HG03354 (cell line): ENCODE measurements at regions not wholly inside any gene's neighbourhood (a gene's known extent, or its start where the extent isn't known, plus 50 kb on each side); places are given as distances from the start of the nearest gene placed in this dataset.
"Not testable (repeated sequence)": the region's sequence is repeated elsewhere in the genome, so short reads cannot be mapped to it uniquely, and the experiment has no call there.

Experiments
- ATAC-seq: cut with Tn5 transposase; IDR thresholded peaks from one replicate; pipeline ENCODE4 v1.9.1; 2021; ENCODE audit warnings: mild to moderate bottlenecking; ENCODE audit not compliant: unreplicated experiment, poor library complexity, severe bottlenecking

DNA sequence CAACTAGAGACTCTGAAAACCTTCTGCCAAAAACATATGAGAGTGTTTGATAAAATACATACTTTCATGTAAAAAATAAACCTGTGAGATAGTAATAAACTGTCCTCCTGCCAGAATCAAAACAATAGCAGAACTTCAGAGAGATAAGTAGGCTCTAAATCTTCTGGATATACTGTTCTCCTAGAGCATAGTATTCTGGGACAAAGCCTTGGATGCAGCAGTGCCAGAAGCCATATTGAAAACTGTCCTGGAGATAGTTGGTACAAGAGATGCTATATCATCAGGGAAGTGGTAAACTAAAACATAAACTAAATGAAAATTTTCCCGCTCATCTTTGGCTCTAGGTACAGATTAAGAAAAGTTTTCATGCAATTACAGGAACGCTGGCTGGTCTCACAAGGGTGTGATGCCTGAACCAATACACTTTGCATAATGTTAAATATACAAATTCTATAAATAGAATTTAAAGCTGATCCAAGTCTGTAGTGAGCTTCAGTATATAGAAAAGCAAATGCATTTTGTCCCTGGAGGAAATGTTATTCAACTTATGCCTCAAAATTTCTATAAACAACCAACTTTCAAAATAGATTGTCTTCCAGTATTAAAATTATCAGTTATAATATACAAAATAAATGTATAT lies 355.6 kb downstream of the ADAMTS20 start:
- ATAC-seq: no peak

GRCh38 chr12:43193096-43193495 lies 358.9 kb downstream of the ADAMTS20 start:
- not testable (repeated sequence) for ATAC-seq

DNA sequence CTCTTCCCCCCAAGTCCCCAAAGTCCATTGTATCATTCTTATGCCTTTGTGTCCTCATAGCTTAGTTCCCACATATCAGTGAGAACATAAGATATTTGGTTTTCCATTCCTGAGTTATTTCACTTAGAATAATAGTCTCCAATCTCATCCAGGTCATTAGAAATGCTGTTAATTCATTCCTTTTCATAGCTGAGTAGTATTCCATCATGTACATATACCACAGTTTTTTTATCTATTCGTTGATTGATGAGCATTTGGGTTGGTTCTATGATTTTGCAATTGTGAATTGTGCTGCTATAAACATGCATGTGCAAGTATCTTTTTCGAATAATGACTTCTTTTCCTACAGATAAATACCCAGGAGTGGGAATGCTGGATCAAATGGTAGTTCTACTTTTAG lies 359.6 kb downstream of the ADAMTS20 start:
- ATAC-seq: not testable (repeated sequence)

- ATAC-seq: no peak
These were observed 371.8 kb downstream of the ADAMTS20 start for GRCh38 chr12:43180242-43180641.

DNA sequence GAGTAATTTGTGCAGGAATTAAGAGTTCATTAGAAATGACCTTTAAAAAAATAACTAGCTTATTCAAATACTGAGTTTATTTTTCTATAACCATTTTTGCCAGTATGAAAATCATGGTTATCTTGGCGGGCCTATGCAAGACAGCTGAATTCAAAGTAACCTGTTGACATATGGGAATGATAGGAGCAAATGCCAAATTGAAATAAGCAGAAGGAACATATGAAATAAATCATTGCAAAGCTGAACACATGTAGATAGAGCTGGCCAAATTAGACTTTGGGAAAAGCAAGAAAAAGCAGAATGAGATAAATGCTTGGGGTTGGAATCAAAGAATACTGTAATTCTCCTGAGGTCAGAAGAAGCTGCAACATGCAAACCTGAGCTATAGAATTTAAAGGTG lies 372.5 kb downstream of the ADAMTS20 start:
- ATAC-seq: no peak

DNA sequence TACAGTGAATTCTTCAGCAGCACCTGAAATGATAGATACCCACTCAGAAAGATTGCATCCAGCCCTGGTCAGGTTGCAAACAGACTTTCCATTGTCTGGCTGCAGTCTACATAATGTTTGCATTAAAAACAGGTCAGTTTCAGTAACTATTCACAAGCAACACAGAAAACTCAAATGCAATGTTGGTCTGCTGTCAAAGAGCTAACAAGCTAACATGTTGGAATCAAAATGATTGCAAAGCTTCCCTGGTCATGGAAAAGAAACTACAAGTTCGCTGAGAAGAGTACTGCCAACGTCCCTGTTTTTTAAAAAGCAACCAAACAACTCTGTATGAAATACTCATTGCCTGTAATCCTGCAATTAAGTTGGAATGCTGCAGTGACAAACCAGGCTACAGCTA lies 374.7 kb downstream of the ADAMTS20 start:
- ATAC-seq: no peak

DNA sequence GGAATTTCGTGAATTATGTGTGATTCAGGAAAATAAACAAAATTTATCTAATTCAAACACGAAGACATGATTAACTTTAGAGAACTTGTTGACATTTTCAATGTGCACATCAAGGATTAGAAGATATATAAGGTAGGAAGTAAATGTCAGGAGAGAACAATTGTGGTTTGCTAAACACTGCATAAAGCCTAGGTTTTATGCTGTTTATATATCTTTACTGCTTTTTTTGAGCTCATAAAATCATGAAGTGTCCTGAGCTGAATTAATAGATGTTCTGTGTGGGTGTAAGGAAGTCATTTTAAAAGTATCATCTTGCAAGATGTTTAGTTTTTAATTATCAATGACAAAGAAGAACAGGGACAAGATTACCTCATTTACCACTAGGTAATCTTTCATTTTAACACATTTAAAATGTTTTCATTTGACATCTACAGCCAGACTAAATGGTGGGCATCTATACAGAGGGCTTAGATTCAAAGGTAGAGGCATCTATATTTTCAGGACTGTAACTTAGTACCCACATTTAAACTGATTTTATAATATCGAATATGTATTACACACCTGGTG lies 382.8 kb downstream of the ADAMTS20 start:
- no peak for ATAC-seq

GRCh38 chr12:43167691-43168090 lies 384.3 kb downstream of the ADAMTS20 start:
- no peak for ATAC-seq

DNA sequence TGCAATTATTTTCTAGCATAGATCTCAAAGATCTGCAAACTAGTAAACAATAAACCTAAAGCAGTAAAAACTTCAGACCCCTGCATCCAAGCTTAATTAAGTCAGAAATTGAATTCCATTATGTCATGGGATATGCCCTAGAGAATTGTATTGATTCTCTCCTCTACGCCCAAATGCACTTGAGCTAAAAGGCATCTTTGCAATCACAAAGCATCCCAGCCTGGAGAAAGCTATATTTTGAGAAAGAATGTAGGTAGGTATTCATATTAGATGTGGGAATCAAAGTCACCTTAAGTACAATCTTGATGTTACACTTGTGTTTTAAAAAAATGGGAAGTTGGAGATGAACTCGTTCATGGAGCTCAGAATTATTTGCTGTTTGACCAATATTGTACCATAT lies 386.7 kb downstream of the ADAMTS20 start:
- no peak for ATAC-seq

- no peak for ATAC-seq
These were observed 389.9 kb downstream of the ADAMTS20 start for GRCh38 chr12:43162138-43162537.

GRCh38 chr12:43159506-43159905 lies 392.5 kb downstream of the ADAMTS20 start:
- no peak for ATAC-seq

DNA sequence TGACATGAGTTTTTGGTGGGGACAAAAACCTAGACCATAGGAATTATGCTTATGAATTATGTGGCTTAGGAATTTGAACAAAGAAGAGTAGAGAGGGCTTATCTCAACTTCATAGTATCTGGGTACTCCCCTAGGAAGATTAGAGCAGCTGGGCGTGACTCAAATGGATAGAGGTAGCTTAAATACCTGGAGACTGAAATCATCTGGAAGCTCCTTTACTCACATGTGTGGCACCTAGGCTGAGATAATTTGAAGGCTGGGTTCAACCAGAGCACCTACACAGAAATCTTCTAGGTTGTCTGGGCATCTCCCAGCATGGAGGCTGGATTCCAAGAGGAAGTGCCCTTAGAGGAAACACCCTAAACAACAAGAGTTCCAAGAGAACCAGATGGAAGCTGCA lies 393.9 kb downstream of the ADAMTS20 start:
- ATAC-seq: no peak

DNA sequence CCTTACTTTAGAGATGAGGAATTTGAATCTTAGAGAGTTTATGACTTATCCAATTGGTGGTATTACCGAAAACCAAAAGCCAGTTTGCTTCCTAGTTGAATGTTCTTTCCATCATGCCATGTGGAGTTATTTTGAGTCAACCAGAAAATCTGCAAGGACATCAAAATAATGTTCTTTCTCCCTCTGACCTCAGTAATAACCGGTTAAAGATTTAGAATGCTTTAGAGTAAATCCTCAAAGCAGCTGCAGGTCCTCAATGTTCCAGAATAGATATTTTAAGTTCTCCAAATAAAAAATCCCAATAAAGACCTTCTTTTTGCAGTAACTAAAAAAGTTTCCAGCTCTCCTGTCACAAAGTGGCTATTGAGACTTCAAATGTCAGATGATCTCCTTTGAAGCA lies 396.6 kb downstream of the ADAMTS20 start:
- ATAC-seq: no peak

GRCh38 chr12:43154498-43155045 lies 397.4 kb downstream of the ADAMTS20 start:
- no peak for ATAC-seq

DNA sequence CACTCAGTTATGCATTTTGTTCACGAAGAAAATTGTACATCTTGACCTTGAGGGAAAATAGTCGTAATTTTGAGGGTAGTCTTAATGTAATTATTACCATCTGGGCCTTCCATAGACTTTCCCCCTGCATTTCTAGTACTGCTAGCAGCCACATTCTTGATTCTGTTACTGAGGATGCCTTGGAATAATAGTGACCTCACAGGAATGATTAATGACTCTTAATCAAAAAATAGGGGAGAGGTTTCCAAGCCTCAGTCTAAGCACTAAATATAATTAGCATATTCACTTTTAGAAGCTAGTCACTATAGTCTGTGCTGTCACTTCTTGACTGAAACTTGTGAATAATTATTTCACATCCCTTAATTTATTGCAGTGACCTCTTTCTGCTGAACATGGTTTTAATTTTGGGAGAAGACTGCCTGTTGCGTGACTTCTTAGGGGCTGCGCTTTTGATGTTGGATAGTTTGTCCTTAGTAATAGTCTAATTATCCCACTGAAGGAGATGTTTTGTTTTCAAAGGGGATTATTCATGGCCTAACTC lies 400.5 kb downstream of the ADAMTS20 start:
- ATAC-seq: no peak

GRCh38 chr12:43148691-43149090 lies 403.3 kb downstream of the ADAMTS20 start:
- no peak for ATAC-seq

DNA sequence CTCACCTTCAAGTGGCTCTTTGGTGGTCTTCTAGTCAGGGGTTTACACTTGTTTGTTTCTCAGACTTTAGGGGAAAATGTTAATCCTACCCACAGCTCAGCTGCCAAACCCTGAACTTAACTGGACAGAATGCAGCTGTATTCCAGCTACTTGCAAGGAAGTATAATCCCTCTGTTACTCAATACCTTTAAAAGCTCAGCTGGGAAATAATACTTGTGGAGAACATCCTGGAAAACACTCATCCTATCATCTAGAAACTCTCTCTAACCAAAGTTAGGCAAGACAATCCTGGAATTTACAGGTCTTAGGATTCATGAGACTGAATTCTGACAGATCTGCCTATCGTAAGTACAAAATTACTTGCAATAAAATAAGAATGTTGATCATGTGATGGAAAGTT lies 404.1 kb downstream of the ADAMTS20 start:
- no peak for ATAC-seq

GRCh38 chr12:43145481-43145880 lies 406.5 kb downstream of the ADAMTS20 start:
- no peak for ATAC-seq

DNA sequence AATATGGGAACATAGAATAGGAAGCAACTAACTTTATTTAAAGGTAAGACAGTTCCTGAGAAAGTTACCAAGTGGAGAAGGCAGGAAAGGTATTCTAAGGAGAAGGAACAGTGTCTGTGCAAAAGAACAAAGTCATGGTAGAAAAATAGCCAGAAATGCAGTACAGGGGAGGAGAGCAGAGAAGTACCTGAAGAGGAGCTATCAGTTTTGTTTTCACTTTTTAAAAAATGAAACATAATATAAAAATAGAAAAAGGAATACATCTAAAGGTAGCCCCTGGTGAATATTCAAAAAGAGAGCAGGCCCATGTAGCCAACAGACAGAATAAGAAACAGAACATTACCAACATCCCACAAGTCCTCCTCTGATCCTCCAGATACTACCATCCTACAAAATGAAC lies 408.7 kb downstream of the ADAMTS20 start:
- peak; percentile 43 for ATAC-seq

- ATAC-seq: no peak
These were observed 419.7 kb downstream of the ADAMTS20 start for GRCh38 chr12:43132291-43132690.

DNA sequence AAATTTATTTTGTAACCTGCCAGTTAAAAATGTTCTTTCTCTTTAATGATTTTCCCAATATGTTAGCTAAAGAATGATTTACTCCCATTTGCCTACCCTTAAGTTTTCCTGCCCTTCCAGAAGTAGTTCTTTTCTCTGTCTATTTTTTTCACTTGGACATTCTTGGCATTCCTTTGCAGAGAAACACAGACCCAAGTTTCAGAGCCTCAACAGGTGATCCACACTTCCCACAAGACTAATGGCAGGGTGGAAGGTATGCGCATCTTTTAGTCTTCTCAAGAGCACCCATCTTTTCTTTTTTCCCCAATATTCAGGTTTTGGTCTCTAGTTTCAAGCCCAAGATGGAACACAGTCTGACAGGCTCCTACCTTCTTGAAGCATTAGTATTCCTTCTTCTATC lies 420.7 kb downstream of the ADAMTS20 start:
- ATAC-seq: no peak
